SK-N-SH (cell line): ENCODE measurements at regions not wholly inside any gene's neighbourhood (a gene's known extent, or its start where the extent isn't known, plus 50 kb on each side); places are given as distances from the start of the nearest gene placed in this dataset.

ENCODE experiments used
- CTCF ChIP-seq: fragments of 200-600 bp; sonication (generic); IDR thresholded peaks from 2 replicates; pipeline ENCODE4 v1.6.1; 2017; ENCODE audit warnings: antibody characterized with exemption, mild to moderate bottlenecking, moderate library complexity
- FOSL2 ChIP-seq: IDR thresholded peaks from 2 replicates; pipeline ENCODE4 v1.4.0; 2012; ENCODE audit warnings: low read depth, mild to moderate bottlenecking, moderate library complexity, borderline replicate concordance
- GATA2 ChIP-seq: sonication (generic); formaldehyde crosslinking; IDR thresholded peaks from 2 replicates; pipeline ENCODE4 v1.5.0; 2020; ENCODE audit warnings: mild to moderate bottlenecking, missing genetic modification reagents
- IRF3 ChIP-seq: fragments of 150-350 bp; IDR thresholded peaks from 2 replicates; pipeline ENCODE4 v1.6.1; 2016; ENCODE audit warnings: mild to moderate bottlenecking, low read depth, low read length
- MAX ChIP-seq: IDR thresholded peaks from 2 replicates; pipeline ENCODE4 v1.4.0; 2012; ENCODE audit warnings: low read depth
- MEF2A ChIP-seq: IDR thresholded peaks from 2 replicates; pipeline ENCODE4 v1.4.0; 2012; ENCODE audit warnings: low read depth, borderline replicate concordance
- NFIC ChIP-seq: IDR thresholded peaks from 2 replicates; pipeline ENCODE4 v1.4.0; 2012; ENCODE audit warnings: borderline replicate concordance
- PBX3 ChIP-seq: IDR thresholded peaks from 2 replicates; pipeline ENCODE4; 2012
- RAD21 ChIP-seq: IDR thresholded peaks from 2 replicates; pipeline ENCODE4 v1.6.1; 2012; ENCODE audit warnings: mild to moderate bottlenecking, low read length
- RCOR1 ChIP-seq: fragments of 150-350 bp; IDR thresholded peaks from 2 replicates; pipeline ENCODE4 v1.6.1; 2017; ENCODE audit warnings: antibody characterized with exemption, low read length
- RFX5 ChIP-seq: IDR thresholded peaks from 2 replicates; pipeline ENCODE4 v1.6.1; 2012; ENCODE audit warnings: mild to moderate bottlenecking, improper control_type of control experiment, low read length
- RXRA ChIP-seq: IDR thresholded peaks from 2 replicates; pipeline ENCODE4 v1.4.0; 2012; ENCODE audit warnings: low read depth, mild to moderate bottlenecking, borderline replicate concordance
- SMC3 ChIP-seq: IDR thresholded peaks from 2 replicates; pipeline ENCODE4 v1.6.1; 2012; ENCODE audit warnings: low read depth, low read length, improper control_type of control experiment
- TCF12 ChIP-seq: IDR thresholded peaks from 2 replicates; pipeline ENCODE4 v1.4.0; 2012
- USF2 ChIP-seq: fragments of 150-350 bp; IDR thresholded peaks from 2 replicates; pipeline ENCODE4 v1.6.1; 2017; ENCODE audit warnings: antibody characterized with exemption, low read length, low read depth, borderline replicate concordance
- YY1 ChIP-seq: IDR thresholded peaks from 2 replicates; pipeline ENCODE4 v1.4.0; 2012; ENCODE audit warnings: low read depth, mild to moderate bottlenecking

GRCh38 chr2:45272549-45273265, 263.5 kb upstream of the SIX2 start (continued):
- TF ChIP-seq FOSL2 (no peak), CTCF (no peak), IRF3 (no peak), USF2 (no peak), RXRA (no peak), MAX (no peak), RAD21 (no peak), MEF2A (no peak), RFX5 (no peak), PBX3 (peak; percentile 42; the same call in 1 of the 2 replicates), GATA2 (CRISPR knock-in tag) (no peak), RCOR1 (no peak), YY1 (no peak), SMC3 (no peak), NFIC (no peak; the same call in 1 of the 2 replicates), TCF12 (peak; percentile 64)
